Adrenal gland (tissue), 5 donors: ENCODE measurements at regions not wholly inside any gene's neighbourhood (a gene's known extent, or its start where the extent isn't known, plus 50 kb on each side); places are given as distances from the start of the nearest gene placed in this dataset.

Source experiments
- POLR2A ChIP-seq, 2 donors: fragments of 450-650 bp; IDR thresholded peaks; one replicate each; pipeline ENCODE4 v1.6.1; 2017; ENCODE audit warnings: antibody characterized with exemption in 2 of 2, mild to moderate bottlenecking in 2 of 2, moderate library complexity in 1 of 2
- TF ChIP-seq, protein P1 (sequence below), 6 experiments: fragments of 450-650 bp in 4 of 6; fragments of 200-600 bp in 2 of 6; sonication (generic) in 1 of 6; IDR thresholded peaks; 1 replicate in 5 of 6; 2 replicates in 1 of 6; pipeline versions ENCODE4 v1.5.1 to v1.8.0; 2016 to 2021; ENCODE audit warnings: antibody characterized with exemption in 6 of 6, mild to moderate bottlenecking in 2 of 6, moderate library complexity in 1 of 6
- donor health status: DM: no; HTN: no; CAD: no.

DNA sequence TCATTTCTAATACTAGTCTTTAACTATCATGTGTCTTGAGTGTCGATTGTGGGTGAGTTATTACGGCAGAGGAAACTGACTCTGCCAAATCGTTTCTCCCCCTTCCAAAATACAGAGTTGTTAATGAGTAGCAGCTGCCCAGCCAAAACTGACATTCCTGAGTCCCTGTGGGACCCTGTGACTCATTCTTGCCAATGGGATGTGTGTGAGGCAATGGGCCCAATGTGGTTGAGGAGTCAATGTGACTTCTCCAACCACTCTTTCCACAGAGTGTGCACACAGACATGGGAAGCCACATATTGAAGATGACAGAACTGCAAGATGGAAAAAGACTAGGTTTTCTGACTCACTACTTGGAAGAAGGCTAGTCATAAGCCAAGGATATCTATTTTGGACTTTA lies 434.7 kb downstream of the DTWD2 start:
- TF ChIP-seq, protein P1, sequence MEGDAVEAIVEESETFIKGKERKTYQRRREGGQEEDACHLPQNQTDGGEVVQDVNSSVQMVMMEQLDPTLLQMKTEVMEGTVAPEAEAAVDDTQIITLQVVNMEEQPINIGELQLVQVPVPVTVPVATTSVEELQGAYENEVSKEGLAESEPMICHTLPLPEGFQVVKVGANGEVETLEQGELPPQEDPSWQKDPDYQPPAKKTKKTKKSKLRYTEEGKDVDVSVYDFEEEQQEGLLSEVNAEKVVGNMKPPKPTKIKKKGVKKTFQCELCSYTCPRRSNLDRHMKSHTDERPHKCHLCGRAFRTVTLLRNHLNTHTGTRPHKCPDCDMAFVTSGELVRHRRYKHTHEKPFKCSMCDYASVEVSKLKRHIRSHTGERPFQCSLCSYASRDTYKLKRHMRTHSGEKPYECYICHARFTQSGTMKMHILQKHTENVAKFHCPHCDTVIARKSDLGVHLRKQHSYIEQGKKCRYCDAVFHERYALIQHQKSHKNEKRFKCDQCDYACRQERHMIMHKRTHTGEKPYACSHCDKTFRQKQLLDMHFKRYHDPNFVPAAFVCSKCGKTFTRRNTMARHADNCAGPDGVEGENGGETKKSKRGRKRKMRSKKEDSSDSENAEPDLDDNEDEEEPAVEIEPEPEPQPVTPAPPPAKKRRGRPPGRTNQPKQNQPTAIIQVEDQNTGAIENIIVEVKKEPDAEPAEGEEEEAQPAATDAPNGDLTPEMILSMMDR (IDR thresholded peaks at IDR 0.05) = no peak
- no peak for TF ChIP-seq POLR2A (IDR thresholded peaks at IDR 0.05)
